ENCODE measurements at regions not wholly inside any gene's neighbourhood (a gene's known extent, or its start where the extent isn't known, plus 50 kb on each side); places are given as distances from the start of the nearest gene placed in this dataset.

DNA sequence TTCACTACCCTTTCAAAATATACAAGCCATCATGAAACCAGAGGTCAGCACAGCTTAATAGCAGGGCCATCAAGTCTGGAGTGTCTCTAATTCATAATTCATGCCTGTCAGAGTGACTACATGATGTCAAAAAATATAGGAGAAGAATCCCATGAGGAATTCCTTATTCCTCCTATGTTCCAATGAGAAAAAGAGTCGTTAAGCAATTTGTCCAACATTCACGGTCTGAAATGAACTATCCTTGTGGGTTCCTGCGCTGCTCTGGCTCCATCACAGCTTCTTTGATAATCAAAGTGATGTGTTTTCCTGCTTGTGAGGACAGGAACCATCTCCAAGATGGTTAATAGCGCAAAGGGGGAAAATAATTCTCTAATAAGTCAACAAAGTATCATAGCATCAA lies 560.4 kb upstream of the KLHL29 start:
- TF ChIP-seq, protein P1, sequence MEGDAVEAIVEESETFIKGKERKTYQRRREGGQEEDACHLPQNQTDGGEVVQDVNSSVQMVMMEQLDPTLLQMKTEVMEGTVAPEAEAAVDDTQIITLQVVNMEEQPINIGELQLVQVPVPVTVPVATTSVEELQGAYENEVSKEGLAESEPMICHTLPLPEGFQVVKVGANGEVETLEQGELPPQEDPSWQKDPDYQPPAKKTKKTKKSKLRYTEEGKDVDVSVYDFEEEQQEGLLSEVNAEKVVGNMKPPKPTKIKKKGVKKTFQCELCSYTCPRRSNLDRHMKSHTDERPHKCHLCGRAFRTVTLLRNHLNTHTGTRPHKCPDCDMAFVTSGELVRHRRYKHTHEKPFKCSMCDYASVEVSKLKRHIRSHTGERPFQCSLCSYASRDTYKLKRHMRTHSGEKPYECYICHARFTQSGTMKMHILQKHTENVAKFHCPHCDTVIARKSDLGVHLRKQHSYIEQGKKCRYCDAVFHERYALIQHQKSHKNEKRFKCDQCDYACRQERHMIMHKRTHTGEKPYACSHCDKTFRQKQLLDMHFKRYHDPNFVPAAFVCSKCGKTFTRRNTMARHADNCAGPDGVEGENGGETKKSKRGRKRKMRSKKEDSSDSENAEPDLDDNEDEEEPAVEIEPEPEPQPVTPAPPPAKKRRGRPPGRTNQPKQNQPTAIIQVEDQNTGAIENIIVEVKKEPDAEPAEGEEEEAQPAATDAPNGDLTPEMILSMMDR (IDR thresholded peaks at IDR 0.05) = no peak
- TF ChIP-seq POLR2A (IDR thresholded peaks at IDR 0.05) = no peak

All from heart left ventricle (tissue), 13 donors.